Erythroblast (primary cell): ENCODE measurements at regions not wholly inside any gene's neighbourhood (a gene's known extent, or its start where the extent isn't known, plus 50 kb on each side); places are given as distances from the start of the nearest gene placed in this dataset.

Source experiments
- DNase-seq, 2 experiments: peaks; one replicate each; lab custom pipeline; 2025; lab: John Stamatoyannopoulos, UW
- GATA1 ChIP-seq: IDR thresholded peaks from 2 replicates; pipeline ENCODE4 v1.6.1; 2011; ENCODE audit warnings: low read depth, mild to moderate bottlenecking, control low read depth, low read length, moderate library complexity
- POLR2A ChIP-seq: IDR thresholded peaks from 2 replicates; pipeline ENCODE4 v1.6.1; 2011; ENCODE audit warnings: mild to moderate bottlenecking, low read length

- DNase-seq: no peak
- TF ChIP-seq POLR2A: no peak
- TF ChIP-seq GATA1: no peak
Measured at GRCh38 chrX:39283239-39283638, 482.0 kb downstream of the MID1IP1 start.

DNA sequence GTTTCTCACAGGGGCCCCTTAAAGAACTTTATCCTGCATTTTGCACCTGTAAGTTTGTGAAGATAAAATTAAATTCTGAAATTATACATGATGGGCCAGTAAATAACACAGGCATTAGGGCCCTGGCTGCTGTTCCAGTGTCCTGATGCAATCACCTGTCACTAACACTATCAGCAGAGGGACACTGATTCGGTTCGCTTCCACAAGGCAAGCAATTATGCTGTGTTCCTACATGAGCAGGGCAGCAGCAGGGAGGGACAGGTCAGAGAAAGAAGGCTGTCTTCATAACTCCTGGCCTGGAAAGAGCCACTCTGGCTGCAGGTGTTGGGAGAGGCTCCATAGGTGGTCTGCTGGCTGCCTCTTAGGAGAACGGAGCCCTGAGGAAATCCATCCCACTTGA is 487.3 kb downstream of the MID1IP1 start:
- DNase-seq: peak in 1 of 2 experiments; percentile 0

DNA sequence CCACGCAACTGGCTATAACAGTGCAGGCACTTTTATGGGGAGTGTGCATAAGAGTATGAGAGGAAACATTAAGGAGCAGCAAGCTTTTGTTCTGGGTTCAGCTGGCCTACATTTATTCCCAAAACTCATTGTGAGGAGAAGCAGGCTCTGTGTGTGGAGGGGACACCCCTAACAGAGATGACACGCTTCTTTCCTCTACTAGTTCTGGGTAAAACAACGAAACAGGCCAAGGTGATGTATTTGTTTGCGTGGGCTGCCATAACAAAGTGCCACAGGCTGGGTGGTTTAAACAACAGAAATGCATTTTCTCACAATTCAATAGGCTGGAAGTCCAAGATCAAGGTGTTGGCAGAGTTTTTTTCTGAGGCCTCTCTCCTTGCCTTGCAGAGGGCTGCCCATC is 488.6 kb downstream of the MID1IP1 start:
- no peak for TF ChIP-seq GATA1
- TF ChIP-seq POLR2A: no peak
- DNase-seq: no peak

More for the DNA sequence above, 487.3 kb downstream of the MID1IP1 start:
- TF ChIP-seq POLR2A: no peak

DNA sequence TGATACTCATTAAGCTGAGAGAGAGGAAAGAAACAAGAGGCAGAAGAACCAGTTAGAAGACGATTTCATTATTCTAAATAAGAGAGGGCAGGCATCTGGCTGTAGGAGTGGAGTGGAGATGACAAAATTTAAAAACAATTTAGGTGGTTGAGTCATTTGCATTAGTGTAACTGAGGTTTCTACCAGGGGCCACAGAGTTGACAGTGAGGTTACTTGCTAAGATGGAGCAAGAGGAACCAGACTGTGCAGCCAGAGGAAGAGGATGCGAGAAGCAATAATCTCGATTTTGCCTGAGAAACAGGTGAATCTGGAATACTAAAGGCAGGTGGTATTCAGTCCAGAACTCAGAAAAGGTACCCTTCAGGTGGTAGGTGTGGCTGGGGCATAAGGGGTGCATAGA is 491.9 kb downstream of the MID1IP1 start:
- DNase-seq: no peak
- TF ChIP-seq POLR2A (no peak), GATA1 (no peak)

GRCh38 chrX:39296472-39296871 is 495.2 kb downstream of the MID1IP1 start:
- no peak for DNase-seq
- TF ChIP-seq GATA1 (no peak), POLR2A (no peak)

GRCh38 chrX:39298821-39299220 is 497.6 kb downstream of the MID1IP1 start:
- TF ChIP-seq GATA1 (no peak), POLR2A (no peak)
- DNase-seq: no peak

GRCh38 chrX:39299615-39300014 is 498.4 kb downstream of the MID1IP1 start:
- DNase-seq: no peak
- TF ChIP-seq GATA1 (no peak), POLR2A (no peak)

- DNase-seq: no peak
- TF ChIP-seq GATA1 (no peak), POLR2A (no peak)
Measured at GRCh38 chrX:39301036-39301435, 499.8 kb downstream of the MID1IP1 start.

- no peak for DNase-seq
- TF ChIP-seq POLR2A (no peak), GATA1 (no peak)
Measured at GRCh38 chrX:39302838-39303237, 501.6 kb downstream of the MID1IP1 start.

GRCh38 chrX:39304746-39305145 is 503.5 kb downstream of the MID1IP1 start:
- no peak for DNase-seq
- TF ChIP-seq POLR2A (no peak), GATA1 (no peak)

- DNase-seq: no peak
- TF ChIP-seq GATA1 (no peak), POLR2A (no peak)
Measured at GRCh38 chrX:39307488-39307887, 506.2 kb downstream of the MID1IP1 start.

DNA sequence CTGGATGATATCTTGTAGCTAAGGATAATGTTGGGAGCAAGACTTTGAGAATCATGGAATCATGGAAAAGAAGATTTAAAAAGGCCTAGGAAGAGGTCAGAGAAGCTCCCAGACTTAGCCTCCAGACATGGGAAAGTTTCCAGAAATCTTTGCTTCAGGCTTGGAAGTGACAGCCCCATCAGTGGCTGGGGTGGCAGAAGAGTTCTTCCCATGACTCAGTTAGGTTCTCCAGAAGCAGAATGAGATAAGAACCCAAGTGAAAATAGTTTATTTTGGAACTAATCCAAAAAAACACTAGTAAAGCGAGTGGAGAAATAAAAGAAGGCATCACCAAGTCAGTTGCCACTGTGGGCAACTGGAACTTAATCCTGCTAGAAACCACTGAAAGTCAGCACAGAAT is 506.9 kb downstream of the MID1IP1 start:
- no peak for DNase-seq
- TF ChIP-seq POLR2A (no peak), GATA1 (no peak)

DNA sequence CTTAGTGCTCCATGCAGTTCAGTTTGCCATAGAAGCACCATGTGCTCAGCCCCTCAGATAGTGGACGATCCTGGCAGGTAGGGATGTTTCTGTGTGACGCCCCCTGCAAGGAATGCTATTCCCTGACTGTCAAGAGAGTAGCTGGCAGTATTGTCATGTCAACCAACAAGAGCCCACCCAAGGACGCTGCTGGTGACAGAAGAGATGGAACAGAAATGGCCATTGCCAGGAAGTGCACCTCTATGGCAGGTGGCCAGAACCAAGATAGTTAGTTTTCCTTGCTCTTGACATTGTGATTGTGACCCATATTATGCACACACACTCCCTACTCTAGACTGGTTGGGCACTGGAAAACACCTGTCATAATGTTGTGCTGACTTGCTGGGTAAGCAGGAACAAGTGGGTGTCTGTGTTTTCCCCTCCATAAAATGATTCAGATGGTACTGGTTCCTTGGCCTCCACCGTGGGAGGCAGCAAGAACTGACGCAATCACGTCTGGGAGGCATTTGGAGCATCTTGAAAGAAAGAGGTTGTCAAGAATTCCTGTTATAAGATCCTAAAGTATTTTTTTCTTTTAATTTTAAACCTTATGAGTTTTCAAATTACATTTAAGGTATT is 507.9 kb downstream of the MID1IP1 start:
- no peak for DNase-seq
- no peak for TF ChIP-seq GATA1
- TF ChIP-seq POLR2A: no peak

DNA sequence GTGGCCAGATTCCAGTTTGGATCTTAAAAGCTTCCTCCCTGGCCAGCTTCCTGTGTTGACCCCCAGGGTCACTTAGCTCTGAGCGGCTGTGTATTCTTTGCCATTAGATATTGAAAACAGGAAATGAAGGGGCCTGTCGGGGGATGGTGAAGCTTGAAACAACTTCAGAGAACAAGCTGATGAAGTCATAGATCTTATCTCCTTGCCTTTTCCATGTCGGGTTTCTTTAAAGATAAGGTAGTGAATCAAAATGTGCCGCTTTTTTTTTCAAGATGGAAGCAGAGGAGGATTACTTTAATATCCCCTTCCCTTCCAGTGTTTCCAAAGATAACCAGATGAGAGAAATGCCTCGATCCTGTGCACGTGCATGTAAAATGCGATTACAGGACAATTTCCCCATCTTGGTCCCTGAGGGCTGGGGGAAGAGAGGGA is 508.5 kb downstream of the MID1IP1 start:
- peak; percentile 0 for DNase-seq
- TF ChIP-seq GATA1 (no peak), POLR2A (no peak)

DNA sequence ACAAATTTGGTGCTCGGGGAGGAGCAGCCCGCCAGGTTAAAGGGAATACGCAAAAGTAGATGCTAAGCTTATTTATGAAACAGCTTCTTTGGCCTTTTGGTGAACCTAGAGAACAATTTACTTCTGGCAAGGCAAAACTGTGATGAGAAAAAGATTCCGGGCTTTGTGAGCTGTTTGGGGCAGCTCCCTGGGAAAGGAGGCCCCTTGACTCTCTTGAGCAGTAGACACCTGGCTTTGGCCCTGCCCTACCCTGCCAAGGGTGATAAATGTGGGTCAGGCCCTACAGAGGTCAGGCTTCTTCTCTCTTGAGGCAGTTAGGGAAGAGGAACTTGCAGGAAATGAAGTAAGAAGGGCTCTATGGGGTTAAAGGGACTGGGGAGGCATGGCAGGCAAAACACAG is 509.6 kb downstream of the MID1IP1 start:
- TF ChIP-seq GATA1: no peak
- TF ChIP-seq POLR2A: no peak
- DNase-seq: no peak

GRCh38 chrX:39311646-39312045 is 510.4 kb downstream of the MID1IP1 start:
- no peak for DNase-seq
- no peak for TF ChIP-seq GATA1
- no peak for TF ChIP-seq POLR2A
